HEK293 (cell line): ENCODE measurements at regions not wholly inside any gene's neighbourhood (a gene's known extent, or its start where the extent isn't known, plus 50 kb on each side); places are given as distances from the start of the nearest gene placed in this dataset.

Experiments used
- CTCF ChIA-PET: fragments of 350-600 bp; formaldehyde crosslinking; extraction: SDS; loops from one replicate; lab custom pipeline; 2021; ENCODE audit warnings: antibody characterized with exemption; lab: Yijun Ruan, JAX
- POLR2A ChIA-PET: fragments of 300-600 bp; formaldehyde crosslinking; extraction: SDS; loops from one replicate; lab custom pipeline; 2020; ENCODE audit warnings: antibody characterized with exemption, inconsistent platforms; lab: Yijun Ruan, JAX
- H3K27ac ChIP-seq: fragments of 200-500 bp; sonication (Bioruptor generic); 2 replicates; pipeline ENCODE4 v1.5.1; 2014; ENCODE audit warnings: low read depth, low read length, control low read depth, inconsistent platforms; ENCODE audit errors: extremely low read depth
- H3K36me3 ChIP-seq, 2 experiments: fragments of 200-500 bp in 1 of 2; sonication (Bioruptor generic) in 1 of 2; 1 replicate in 1 of 2; 2 replicates in 1 of 2; pipeline ENCODE4 v1.5.1; 2014 to 2017; ENCODE audit warnings: inconsistent platforms in 2 of 2, low read length in 2 of 2; ENCODE audit not compliant: control insufficient read depth in 2 of 2, insufficient read depth in 1 of 2
- H3K4me1 ChIP-seq: fragments of 200-500 bp; sonication (Bioruptor generic); 2 replicates; pipeline ENCODE4 v1.5.1; 2014; ENCODE audit warnings: mild to moderate bottlenecking, low read length, inconsistent platforms; ENCODE audit not compliant: control insufficient read depth, insufficient read depth
- H3K4me3 ChIP-seq: 2 replicates; pipeline ENCODE4 v1.5.1; 2011; ENCODE audit warnings: low read depth, mild to moderate bottlenecking, control low read depth, low read length, moderate library complexity
- H3K9me3 ChIP-seq: fragments of 200-500 bp; sonication (Bioruptor generic); 2 replicates; pipeline ENCODE4 v1.5.1; 2014; ENCODE audit warnings: low read depth, low read length, inconsistent platforms; ENCODE audit not compliant: control insufficient read depth, insufficient read depth
- BCL6B ChIP-seq: fragments of 450-650 bp; formaldehyde crosslinking; IDR thresholded peaks from 2 replicates; pipeline ENCODE4 v1.5.1; 2017; ENCODE audit warnings: missing biosample characterization, missing genetic modification characterization
- HOXD13 ChIP-seq: sonication (generic); formaldehyde crosslinking; IDR thresholded peaks from 2 replicates; pipeline ENCODE4 v1.8.0; 2022; ENCODE audit warnings: missing genetic modification reagents, borderline replicate concordance
- MZF1 ChIP-seq: fragments of 450-650 bp; formaldehyde crosslinking; IDR thresholded peaks from 2 replicates; pipeline ENCODE4 v1.5.1; 2017; ENCODE audit warnings: missing biosample characterization, missing genetic modification characterization, borderline replicate concordance
- ZBTB7A ChIP-seq: fragments of 450-650 bp; formaldehyde crosslinking; IDR thresholded peaks from 2 replicates; pipeline ENCODE4 v1.5.1; 2016; ENCODE audit warnings: low read depth, missing biosample characterization, missing genetic modification characterization
- ZFP3 ChIP-seq: fragments of 450-650 bp; formaldehyde crosslinking; IDR thresholded peaks from 2 replicates; pipeline ENCODE4 v1.5.1; 2016; ENCODE audit warnings: low read depth, missing biosample characterization, missing genetic modification characterization
- ZFP41 ChIP-seq: fragments of 450-650 bp; formaldehyde crosslinking; IDR thresholded peaks from 2 replicates; pipeline ENCODE4 v1.5.1; 2016; ENCODE audit warnings: missing biosample characterization, missing genetic modification characterization, borderline replicate concordance
- ZNF324 ChIP-seq: fragments of 450-650 bp; formaldehyde crosslinking; IDR thresholded peaks from 2 replicates; pipeline ENCODE4 v1.5.1; 2016; ENCODE audit warnings: missing biosample characterization, missing genetic modification characterization
- ZNF514 ChIP-seq: fragments of 450-650 bp; formaldehyde crosslinking; IDR thresholded peaks from 2 replicates; pipeline ENCODE4 v1.5.1; 2016; ENCODE audit warnings: missing biosample characterization, missing genetic modification characterization
- ZNF549 ChIP-seq: fragments of 450-650 bp; IDR thresholded peaks from 2 replicates; pipeline ENCODE4 v1.5.1; 2018; ENCODE audit warnings: missing biosample characterization, missing genetic modification characterization, mild to moderate bottlenecking, inconsistent platforms, moderate library complexity
- ZNF623 ChIP-seq: fragments of 450-650 bp; formaldehyde crosslinking; IDR thresholded peaks from 2 replicates; pipeline ENCODE4 v1.5.1; 2016; ENCODE audit warnings: missing biosample characterization, missing genetic modification characterization
- ZNF654 ChIP-seq: fragments of 450-650 bp; formaldehyde crosslinking; IDR thresholded peaks from 2 replicates; pipeline ENCODE4 v1.5.1; 2016; ENCODE audit warnings: low read depth, missing biosample characterization, missing genetic modification characterization
- ZNF660 ChIP-seq: fragments of 450-650 bp; IDR thresholded peaks from 2 replicates; pipeline ENCODE4 v1.5.1; 2018; ENCODE audit warnings: missing biosample characterization, mild to moderate bottlenecking, missing genetic modification characterization
- ZNF768 ChIP-seq: fragments of 450-650 bp; formaldehyde crosslinking; IDR thresholded peaks from 2 replicates; pipeline ENCODE4 v1.5.1; 2018; ENCODE audit warnings: missing biosample characterization, mild to moderate bottlenecking, missing genetic modification characterization
- TF ChIP-seq, protein P1 (sequence below): sonication (generic); formaldehyde crosslinking; IDR thresholded peaks from 2 replicates; pipeline ENCODE4 v1.8.1; 2022; ENCODE audit warnings: mild to moderate bottlenecking, moderate library complexity, missing genetic modification reagents
- TF ChIP-seq, protein P2 (sequence below): fragments of 450-650 bp; formaldehyde crosslinking; IDR thresholded peaks from 2 replicates; pipeline ENCODE4 v1.5.1; 2016; ENCODE audit warnings: missing biosample characterization, missing genetic modification characterization
- TF ChIP-seq, protein P3 (sequence below): fragments of 450-650 bp; formaldehyde crosslinking; IDR thresholded peaks from 2 replicates; pipeline ENCODE4 v1.5.1; 2016; ENCODE audit warnings: missing biosample characterization, missing genetic modification characterization, low read depth
- TF ChIP-seq, protein P4 (sequence below): fragments of 450-650 bp; formaldehyde crosslinking; IDR thresholded peaks from 2 replicates; pipeline ENCODE4 v1.5.1; 2016; ENCODE audit warnings: missing biosample characterization, missing genetic modification characterization, low read depth
- TF ChIP-seq, protein P5 (sequence below): fragments of 450-650 bp; formaldehyde crosslinking; conservative IDR thresholded peaks from 2 replicates; pipeline ENCODE4 v1.5.1; 2016; ENCODE audit warnings: low read depth, missing biosample characterization, missing genetic modification characterization

DNA sequence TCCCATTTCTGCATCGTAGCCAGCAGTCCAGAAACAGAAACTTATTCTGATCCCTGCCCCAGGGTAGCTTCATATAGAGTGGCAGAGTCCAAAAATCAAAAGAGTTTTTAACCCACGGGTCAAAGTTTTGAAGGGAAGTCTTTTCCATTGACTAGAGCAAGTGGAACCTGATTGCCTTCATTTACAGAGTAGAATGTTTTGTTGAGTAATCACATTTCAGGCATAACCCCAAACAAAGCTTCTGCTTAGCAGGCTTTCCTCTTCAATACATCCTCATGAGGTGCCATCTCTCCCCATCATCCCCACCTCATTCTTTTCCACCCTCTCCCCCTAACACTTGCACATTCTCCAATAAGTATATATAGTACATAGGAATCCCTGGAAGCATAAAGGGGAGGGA is 516.0 kb upstream of the FBXO33 start:
- Histone ChIP-seq H3K4me3 (no peak overlapping the region), H3K36me3 (no peaks in the 10 kb centered on the region), H3K9me3 (no peaks in the 10 kb centered on the region), H3K4me1 (no peaks in the 10 kb centered on the region), H3K27ac (no peak overlapping the region)
- POLR2A ChIA-PET, result no interaction called here
- TF ChIP-seq ZNF324 (tag by site-specific recombination) (no peak), ZNF514 (tag by site-specific recombination) (no peak), ZFP3 (tag by site-specific recombination) (no peak), ZNF549 (tag by site-specific recombination) (no peak), HOXD13 (CRISPR knock-in tag) (no peak), ZNF623 (no peak), MZF1 (tag by site-specific recombination) (no peak), ZNF654 (tag by site-specific recombination) (no peak), ZFP41 (no peak), ZNF660 (tag by site-specific recombination) (no peak), ZNF768 (tag by site-specific recombination) (no peak), ZBTB7A (tag by site-specific recombination) (no peak), BCL6B (tag by site-specific recombination) (no peak)
- TF ChIP-seq, protein P1, sequence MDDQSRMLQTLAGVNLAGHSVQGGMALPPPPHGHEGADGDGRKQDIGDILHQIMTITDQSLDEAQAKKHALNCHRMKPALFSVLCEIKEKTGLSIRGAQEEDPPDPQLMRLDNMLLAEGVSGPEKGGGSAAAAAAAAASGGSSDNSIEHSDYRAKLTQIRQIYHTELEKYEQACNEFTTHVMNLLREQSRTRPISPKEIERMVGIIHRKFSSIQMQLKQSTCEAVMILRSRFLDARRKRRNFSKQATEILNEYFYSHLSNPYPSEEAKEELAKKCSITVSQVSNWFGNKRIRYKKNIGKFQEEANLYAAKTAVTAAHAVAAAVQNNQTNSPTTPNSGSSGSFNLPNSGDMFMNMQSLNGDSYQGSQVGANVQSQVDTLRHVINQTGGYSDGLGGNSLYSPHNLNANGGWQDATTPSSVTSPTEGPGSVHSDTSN (CRISPR knock-in tag), result no peak
- TF ChIP-seq, protein P2, sequence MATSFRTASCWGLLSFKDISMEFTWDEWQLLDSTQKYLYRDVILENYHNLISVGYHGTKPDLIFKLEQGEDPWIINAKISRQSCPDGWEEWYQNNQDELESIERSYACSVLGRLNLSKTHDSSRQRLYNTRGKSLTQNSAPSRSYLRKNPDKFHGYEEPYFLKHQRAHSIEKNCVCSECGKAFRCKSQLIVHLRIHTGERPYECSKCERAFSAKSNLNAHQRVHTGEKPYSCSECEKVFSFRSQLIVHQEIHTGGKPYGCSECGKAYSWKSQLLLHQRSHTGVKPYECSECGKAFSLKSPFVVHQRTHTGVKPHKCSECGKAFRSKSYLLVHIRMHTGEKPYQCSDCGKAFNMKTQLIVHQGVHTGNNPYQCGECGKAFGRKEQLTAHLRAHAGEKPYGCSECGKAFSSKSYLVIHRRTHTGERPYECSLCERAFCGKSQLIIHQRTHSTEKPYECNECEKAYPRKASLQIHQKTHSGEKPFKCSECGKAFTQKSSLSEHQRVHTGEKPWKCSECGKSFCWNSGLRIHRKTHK (tag by site-specific recombination), result no peak
- TF ChIP-seq, protein P3, sequence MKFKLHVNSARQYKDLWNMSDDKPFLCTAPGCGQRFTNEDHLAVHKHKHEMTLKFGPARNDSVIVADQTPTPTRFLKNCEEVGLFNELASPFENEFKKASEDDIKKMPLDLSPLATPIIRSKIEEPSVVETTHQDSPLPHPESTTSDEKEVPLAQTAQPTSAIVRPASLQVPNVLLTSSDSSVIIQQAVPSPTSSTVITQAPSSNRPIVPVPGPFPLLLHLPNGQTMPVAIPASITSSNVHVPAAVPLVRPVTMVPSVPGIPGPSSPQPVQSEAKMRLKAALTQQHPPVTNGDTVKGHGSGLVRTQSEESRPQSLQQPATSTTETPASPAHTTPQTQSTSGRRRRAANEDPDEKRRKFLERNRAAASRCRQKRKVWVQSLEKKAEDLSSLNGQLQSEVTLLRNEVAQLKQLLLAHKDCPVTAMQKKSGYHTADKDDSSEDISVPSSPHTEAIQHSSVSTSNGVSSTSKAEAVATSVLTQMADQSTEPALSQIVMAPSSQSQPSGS, result no peak
- TF ChIP-seq, protein P4, sequence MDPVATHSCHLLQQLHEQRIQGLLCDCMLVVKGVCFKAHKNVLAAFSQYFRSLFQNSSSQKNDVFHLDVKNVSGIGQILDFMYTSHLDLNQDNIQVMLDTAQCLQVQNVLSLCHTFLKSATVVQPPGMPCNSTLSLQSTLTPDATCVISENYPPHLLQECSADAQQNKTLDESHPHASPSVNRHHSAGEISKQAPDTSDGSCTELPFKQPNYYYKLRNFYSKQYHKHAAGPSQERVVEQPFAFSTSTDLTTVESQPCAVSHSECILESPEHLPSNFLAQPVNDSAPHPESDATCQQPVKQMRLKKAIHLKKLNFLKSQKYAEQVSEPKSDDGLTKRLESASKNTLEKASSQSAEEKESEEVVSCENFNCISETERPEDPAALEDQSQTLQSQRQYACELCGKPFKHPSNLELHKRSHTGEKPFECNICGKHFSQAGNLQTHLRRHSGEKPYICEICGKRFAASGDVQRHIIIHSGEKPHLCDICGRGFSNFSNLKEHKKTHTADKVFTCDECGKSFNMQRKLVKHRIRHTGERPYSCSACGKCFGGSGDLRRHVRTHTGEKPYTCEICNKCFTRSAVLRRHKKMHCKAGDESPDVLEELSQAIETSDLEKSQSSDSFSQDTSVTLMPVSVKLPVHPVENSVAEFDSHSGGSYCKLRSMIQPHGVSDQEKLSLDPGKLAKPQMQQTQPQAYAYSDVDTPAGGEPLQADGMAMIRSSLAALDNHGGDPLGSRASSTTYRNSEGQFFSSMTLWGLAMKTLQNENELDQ, result no peak
- TF ChIP-seq, protein P5, sequence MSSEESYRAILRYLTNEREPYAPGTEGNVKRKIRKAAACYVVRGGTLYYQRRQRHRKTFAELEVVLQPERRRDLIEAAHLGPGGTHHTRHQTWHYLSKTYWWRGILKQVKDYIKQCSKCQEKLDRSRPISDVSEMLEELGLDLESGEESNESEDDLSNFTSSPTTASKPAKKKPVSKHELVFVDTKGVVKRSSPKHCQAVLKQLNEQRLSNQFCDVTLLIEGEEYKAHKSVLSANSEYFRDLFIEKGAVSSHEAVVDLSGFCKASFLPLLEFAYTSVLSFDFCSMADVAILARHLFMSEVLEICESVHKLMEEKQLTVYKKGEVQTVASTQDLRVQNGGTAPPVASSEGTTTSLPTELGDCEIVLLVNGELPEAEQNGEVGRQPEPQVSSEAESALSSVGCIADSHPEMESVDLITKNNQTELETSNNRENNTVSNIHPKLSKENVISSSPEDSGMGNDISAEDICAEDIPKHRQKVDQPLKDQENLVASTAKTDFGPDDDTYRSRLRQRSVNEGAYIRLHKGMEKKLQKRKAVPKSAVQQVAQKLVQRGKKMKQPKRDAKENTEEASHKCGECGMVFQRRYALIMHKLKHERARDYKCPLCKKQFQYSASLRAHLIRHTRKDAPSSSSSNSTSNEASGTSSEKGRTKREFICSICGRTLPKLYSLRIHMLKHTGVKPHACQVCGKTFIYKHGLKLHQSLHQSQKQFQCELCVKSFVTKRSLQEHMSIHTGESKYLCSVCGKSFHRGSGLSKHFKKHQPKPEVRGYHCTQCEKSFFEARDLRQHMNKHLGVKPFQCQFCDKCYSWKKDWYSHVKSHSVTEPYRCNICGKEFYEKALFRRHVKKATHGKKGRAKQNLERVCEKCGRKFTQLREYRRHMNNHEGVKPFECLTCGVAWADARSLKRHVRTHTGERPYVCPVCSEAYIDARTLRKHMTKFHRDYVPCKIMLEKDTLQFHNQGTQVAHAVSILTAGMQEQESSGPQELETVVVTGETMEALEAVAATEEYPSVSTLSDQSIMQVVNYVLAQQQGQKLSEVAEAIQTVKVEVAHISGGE (tag by site-specific recombination), result no peak
- CTCF ChIA-PET, result no interaction called here
